AML-193 (cell line): ENCODE measurements at regions not wholly inside any gene's neighbourhood (a gene's known extent, or its start where the extent isn't known, plus 50 kb on each side); places are given as distances from the start of the nearest gene placed in this dataset.
"Not testable (repeated sequence)": the region's sequence is repeated elsewhere in the genome, so short reads cannot be mapped to it uniquely, and the experiment has no call there.

ENCODE experiments used
- DNase-seq, 2 experiments: peaks; one replicate each; lab custom pipeline; 2025; lab: John Stamatoyannopoulos, UW

GRCh38 chr1:219090607-219091006 is 83.1 kb upstream of the LYPLAL1 start:
- peak; percentile 73 to 79 for DNase-seq

- DNase-seq: no peak
Observed at GRCh38 chr1:219092206-219092605, 81.5 kb upstream of the LYPLAL1 start.

GRCh38 chr1:219099307-219099706 is 74.4 kb upstream of the LYPLAL1 start:
- DNase-seq: no peak

- DNase-seq: no peak
Observed at GRCh38 chr1:219100059-219100458, 73.6 kb upstream of the LYPLAL1 start.

- not testable (repeated sequence) for DNase-seq
Observed at GRCh38 chr1:219102466-219102865, 71.2 kb upstream of the LYPLAL1 start.

DNA sequence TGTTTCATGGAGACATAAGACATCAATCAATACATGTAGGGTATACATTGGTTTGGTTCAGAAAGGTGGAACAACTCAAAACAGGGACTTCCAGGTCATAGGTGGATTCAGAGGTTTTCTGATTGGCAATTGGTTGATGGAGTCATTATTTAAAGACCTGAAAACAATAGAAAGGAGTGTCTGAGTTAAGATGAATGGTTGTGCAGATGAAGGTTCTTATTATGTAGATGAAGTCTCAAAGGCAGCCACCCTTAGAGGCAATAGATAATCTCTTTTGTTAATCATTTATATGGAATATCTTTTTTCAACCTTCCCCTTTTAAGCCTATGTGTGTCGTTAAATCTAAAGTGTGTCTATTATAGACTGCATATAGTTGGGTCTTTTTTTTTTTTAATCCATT is 67.8 kb upstream of the LYPLAL1 start:
- DNase-seq: no peak

GRCh38 chr1:219109424-219110018 is 64.2 kb upstream of the LYPLAL1 start:
- DNase-seq: no peak

GRCh38 chr1:219113261-219113660 is 60.4 kb upstream of the LYPLAL1 start:
- no peak for DNase-seq

DNA sequence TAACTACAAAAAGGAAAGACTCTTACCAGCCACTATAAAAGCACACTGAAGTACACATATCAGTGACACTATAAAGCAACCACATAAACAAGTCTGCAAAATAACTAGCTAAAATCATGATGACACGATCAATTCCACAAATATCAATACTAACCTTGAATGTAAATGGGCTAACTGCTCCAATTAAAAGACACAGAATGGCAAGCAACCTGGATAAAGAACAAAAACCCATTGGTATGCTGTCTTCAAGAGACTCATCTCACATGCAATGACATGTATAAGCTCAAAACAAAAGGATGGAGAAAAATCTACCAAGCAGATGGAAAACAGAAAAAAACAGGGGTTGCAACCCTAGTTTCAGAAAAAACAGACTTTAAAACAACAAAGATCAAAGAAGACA is 59.7 kb upstream of the LYPLAL1 start:
- DNase-seq: no peak

GRCh38 chr1:219119839-219120238 is 53.8 kb upstream of the LYPLAL1 start:
- peak; percentile 32 to 33 for DNase-seq

DNA sequence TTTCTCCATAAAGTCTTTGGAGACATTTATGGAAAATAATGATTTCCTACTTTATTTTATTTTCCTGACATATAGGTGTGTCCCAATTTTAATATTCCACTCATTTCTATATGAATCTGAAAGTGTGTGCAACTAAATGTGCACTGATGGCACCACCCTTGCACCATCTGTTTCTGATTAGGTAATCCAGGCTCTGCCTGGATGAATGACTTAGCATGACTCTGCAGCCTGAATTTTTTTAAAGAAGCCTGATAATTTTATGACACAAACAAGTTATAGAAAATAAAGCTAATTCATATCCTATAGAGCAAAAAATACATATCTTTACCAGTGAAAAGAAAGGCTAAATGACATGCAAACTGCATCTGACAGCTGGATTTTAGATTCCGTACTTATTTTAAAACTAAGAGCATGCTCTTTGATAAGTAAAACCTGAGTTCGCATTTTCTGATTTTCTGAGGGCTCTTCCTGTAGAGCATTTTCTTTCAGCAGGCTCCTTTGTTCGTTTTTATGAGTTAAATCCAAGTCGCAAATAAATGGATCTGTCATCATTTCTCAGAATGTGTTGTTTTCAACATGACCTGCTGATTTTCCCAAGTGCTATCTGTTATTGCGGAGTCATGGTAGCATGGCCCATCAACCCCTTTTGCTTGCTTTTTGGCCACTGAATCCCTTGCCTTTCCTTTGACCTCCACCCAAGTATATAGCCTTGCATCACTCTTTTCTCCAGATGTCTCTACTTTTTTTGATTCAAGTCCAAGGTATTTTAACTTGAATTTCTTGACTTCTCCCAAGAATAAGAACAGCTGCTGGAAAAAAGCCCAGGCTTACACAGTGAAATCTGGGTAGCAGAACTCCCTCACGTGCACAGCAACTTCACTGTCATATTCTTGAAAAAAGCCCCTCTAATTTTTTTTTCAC is 52.8 kb upstream of the LYPLAL1 start:
- DNase-seq: peak; percentile 62 to 63

DNA sequence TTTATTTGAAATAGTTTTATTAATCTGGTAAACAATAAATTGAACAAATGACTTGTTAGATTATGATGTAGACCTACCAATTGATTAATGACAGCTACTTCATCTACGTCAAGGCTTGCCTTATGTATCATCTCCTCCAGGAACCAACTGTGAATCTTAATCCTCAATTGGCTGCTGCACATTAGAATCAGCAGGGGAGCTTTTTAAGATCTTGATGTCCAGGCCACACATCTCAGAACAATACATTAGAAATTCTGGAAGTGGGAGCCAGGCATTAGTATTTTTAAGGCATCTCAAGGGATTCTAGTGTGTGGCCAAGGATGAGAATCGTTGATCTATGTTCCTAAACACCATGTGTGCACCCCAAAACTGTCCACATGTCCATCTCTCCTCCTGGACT is 52.0 kb upstream of the LYPLAL1 start:
- no peak for DNase-seq

DNA sequence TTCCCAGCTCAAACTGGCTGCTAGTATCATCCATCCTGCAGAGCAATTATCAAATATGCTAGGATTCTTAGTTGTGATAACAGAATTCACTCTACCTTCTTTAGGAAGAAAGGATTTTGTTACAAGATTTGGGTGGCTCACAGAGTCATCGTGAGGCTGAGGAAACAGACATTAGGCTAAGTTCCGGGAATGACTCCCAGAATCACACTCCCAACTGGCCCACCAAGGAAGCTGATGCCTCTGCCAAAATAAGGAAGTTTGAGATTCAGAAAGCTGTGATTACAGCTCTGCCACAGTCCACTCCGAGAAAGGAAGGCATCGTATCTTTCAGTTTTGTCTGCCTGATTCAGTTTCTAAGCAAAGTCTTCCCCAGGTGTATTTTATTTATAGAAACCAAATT is 50.6 kb upstream of the LYPLAL1 start:
- DNase-seq: no peak
